A673 (cell line): ENCODE measurements at regions not wholly inside any gene's neighbourhood (a gene's known extent, or its start where the extent isn't known, plus 50 kb on each side); places are given as distances from the start of the nearest gene placed in this dataset.

ENCODE experiments used
- BruUV-seq: library from RNA; stranded (reverse); fragments of 400-500 nt; replicated peaks from 2 replicates; lab custom pipeline; 2021; lab: Mats Ljungman, UMichigan
- CTCF ChIA-PET: fragments of 300-600 bp; sonication (Branson Sonifier 250); formaldehyde crosslinking; loops from one replicate; lab custom pipeline; 2022; ENCODE audit warnings: antibody characterized with exemption; lab: Charles Lee
- POLR2A ChIA-PET: fragments of 300-600 bp; sonication (Branson Sonifier 250); formaldehyde crosslinking; loops from one replicate; lab custom pipeline; 2022; ENCODE audit warnings: antibody characterized with exemption; ENCODE audit not compliant: low non-redundant PET; lab: Charles Lee
- DNase-seq: peaks from one replicate; pipeline ENCODE4 v3.0.0-alpha.2; 2015; ENCODE audit warnings: low spot score
- H3K27ac ChIP-seq: fragments of 200-600 bp; sonication (generic); 2 replicates; pipeline ENCODE4 v1.5.1; 2016; ENCODE audit warnings: mixed run types, low read depth, mild to moderate bottlenecking, mixed read lengths, antibody characterized with exemption, low read length; ENCODE audit not compliant: poor library complexity, severe bottlenecking
- H3K27me3 ChIP-seq: fragments of 200-600 bp; sonication (generic); replicated peaks from 2 replicates; pipeline ENCODE4 v1.6.1; 2017; ENCODE audit warnings: mixed run types, low read depth, mild to moderate bottlenecking, mixed read lengths, antibody characterized with exemption, low read length; ENCODE audit not compliant: insufficient read depth, poor library complexity
- H3K36me3 ChIP-seq: fragments of 200-600 bp; sonication (generic); 2 replicates; pipeline ENCODE4 v1.6.1; 2016; ENCODE audit warnings: mixed run types, mild to moderate bottlenecking, mixed read lengths, antibody characterized with exemption, low read length; ENCODE audit not compliant: insufficient read depth, poor library complexity, severe bottlenecking
- H3K4me1 ChIP-seq: fragments of 200-600 bp; sonication (generic); 2 replicates; pipeline ENCODE4 v1.6.1; 2017; ENCODE audit warnings: mixed run types, mild to moderate bottlenecking, mixed read lengths, antibody characterized with exemption, low read length; ENCODE audit not compliant: insufficient read depth, poor library complexity, severe bottlenecking
- H3K4me3 ChIP-seq: fragments of 200-600 bp; sonication (generic); 2 replicates; pipeline ENCODE4 v1.5.1; 2016; ENCODE audit warnings: low read depth, mixed run types, mild to moderate bottlenecking, mixed read lengths, low read length; ENCODE audit not compliant: poor library complexity, severe bottlenecking
- H3K9me3 ChIP-seq: fragments of 200-600 bp; sonication (generic); 2 replicates; pipeline ENCODE4 v1.6.1; 2016; ENCODE audit warnings: mixed run types, low read depth, mild to moderate bottlenecking, mixed read lengths, antibody characterized with exemption, low read length; ENCODE audit not compliant: poor library complexity, severe bottlenecking
- EZH2 ChIP-seq: fragments of 200-600 bp; sonication (generic); IDR thresholded peaks from 2 replicates; pipeline ENCODE4 v1.6.1; 2017; ENCODE audit warnings: borderline replicate concordance, low read depth, mild to moderate bottlenecking, mixed read lengths, antibody characterized with exemption, low read length; ENCODE audit not compliant: poor library complexity, severe bottlenecking
- intact Hi-C: fragments of 100-400 bp; cut with micrococcal nuclease; formaldehyde crosslinking; loops from one replicate; pipeline ENCODE4 v1.10.0; 2022; ENCODE audit not compliant: unreplicated experiment
- TF ChIP-seq, protein P1 (sequence below): fragments of 300-800, 200-600 bp; sonication (generic); conservative IDR thresholded peaks from 2 replicates; pipeline ENCODE4 v1.5.1; 2017; ENCODE audit warnings: low read depth, mild to moderate bottlenecking, antibody characterized with exemption, low read length, moderate library complexity, mixed read lengths

DNA sequence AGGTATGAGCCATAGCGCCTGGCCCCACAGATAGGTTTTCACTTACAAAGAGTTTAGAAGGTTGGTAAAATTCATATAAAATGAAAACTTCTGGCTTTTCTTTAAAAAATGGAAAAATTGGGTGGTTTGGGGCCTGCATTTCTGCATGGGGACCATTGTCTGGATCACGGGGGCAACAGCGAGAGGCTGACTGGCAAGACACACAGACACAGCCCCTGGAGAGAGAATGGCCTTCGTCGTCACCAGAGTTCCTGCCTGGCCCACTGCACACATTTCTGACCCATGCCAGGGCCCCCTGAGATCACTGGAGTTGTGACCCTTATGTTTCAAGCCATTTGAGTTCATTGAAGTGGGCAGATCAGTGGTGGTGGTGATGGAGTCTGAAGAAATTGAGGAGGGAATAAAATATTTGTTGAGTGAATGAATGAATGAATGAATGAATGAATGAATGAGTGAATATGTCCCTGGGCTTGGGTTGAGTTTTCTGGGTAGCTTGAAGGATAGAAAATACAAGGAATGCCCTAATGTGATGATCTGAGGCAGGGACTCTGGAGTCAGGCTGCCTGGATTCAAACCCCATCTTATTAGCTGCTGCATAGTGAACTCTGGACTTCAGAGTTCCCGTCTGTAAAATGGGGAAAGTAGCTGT, 173.8 kb downstream of the ZFP64 start:
- Histone ChIP-seq H3K27me3 (no peaks in the 10 kb centered on the region), H3K4me1 (peaks cover 22% of the 10 kb centered on the region), H3K27ac (no peak overlapping the region), H3K36me3 (no peaks in the 10 kb centered on the region), H3K4me3 (no peak overlapping the region), H3K9me3 (no peaks in the 10 kb centered on the region)
- intact Hi-C loops = no loop called here
- CTCF ChIA-PET = no interaction called here
- no TSS peak for BruUV-seq
- no peak for DNase-seq
- TF ChIP-seq, protein P1, sequence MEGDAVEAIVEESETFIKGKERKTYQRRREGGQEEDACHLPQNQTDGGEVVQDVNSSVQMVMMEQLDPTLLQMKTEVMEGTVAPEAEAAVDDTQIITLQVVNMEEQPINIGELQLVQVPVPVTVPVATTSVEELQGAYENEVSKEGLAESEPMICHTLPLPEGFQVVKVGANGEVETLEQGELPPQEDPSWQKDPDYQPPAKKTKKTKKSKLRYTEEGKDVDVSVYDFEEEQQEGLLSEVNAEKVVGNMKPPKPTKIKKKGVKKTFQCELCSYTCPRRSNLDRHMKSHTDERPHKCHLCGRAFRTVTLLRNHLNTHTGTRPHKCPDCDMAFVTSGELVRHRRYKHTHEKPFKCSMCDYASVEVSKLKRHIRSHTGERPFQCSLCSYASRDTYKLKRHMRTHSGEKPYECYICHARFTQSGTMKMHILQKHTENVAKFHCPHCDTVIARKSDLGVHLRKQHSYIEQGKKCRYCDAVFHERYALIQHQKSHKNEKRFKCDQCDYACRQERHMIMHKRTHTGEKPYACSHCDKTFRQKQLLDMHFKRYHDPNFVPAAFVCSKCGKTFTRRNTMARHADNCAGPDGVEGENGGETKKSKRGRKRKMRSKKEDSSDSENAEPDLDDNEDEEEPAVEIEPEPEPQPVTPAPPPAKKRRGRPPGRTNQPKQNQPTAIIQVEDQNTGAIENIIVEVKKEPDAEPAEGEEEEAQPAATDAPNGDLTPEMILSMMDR = no peak
- TF ChIP-seq EZH2 = no peak
- POLR2A ChIA-PET = no interaction called here

DNA sequence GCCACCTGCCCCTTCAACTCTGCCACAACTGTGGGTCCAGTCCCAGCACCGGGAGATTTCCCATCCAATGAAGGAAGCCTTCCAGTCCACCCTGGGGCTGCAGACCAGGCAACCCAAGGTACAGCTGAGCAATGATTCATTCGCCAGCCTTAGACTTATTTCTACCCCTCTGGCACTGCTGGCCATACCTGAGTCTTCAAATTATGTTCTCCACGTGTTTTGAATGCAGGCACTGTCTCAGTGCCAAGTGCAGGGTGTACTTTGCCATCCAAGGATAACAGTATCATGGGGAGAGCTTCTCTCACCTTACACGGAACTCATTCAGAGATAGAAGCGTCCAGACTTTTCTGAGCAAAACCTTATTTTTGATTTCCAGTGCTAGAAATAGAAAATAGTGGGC, 175.6 kb downstream of the ZFP64 start:
- Histone ChIP-seq H3K4me3 (no peak overlapping the region), H3K36me3 (no peaks in the 10 kb centered on the region), H3K27me3 (no peaks in the 10 kb centered on the region), H3K9me3 (peaks cover 5% of the 10 kb centered on the region), H3K27ac (no peak overlapping the region), H3K4me1 (peaks cover 35% of the 10 kb centered on the region)
- DNase-seq = no peak
- POLR2A ChIA-PET = no interaction called here
- CTCF ChIA-PET = no interaction called here
- TF ChIP-seq, protein P1 = no peak
- no peak for TF ChIP-seq EZH2
- BruUV-seq = no TSS peak
- intact Hi-C loops = no loop called here

DNA sequence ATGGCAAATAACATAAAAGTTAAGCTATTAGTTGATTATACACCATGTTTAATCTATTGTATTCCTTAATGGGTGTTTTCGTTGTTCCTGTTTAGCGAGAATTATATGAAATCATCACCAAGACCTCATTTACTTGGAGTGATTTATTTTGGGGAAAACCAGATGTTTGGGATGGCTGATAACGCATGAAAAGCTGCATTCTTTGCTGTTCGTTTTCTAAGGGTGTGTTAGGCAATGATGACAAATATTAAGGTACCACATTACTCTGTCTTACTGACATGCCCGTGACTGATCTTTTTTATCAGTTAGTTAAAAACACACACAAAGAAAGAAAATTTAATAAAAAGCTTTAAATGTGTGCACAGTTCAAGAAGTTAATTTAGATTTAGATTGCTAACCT, 176.4 kb downstream of the ZFP64 start:
- Histone ChIP-seq H3K27me3 (no peaks in the 10 kb centered on the region), H3K36me3 (no peaks in the 10 kb centered on the region), H3K4me1 (peaks cover 35% of the 10 kb centered on the region), H3K27ac (no peak overlapping the region), H3K9me3 (peaks cover 5% of the 10 kb centered on the region), H3K4me3 (no peak overlapping the region)
- ChIA-PET CTCF (no interaction called here), POLR2A (no interaction called here)
- no peak for TF ChIP-seq EZH2
- TF ChIP-seq, protein P1 = no peak
- DNase-seq = no peak
- intact Hi-C loops = no loop called here
- BruUV-seq = no TSS peak
